ENCODE measurements at regions not wholly inside any gene's neighbourhood (a gene's known extent, or its start where the extent isn't known, plus 50 kb on each side); places are given as distances from the start of the nearest gene placed in this dataset.
A peak's percentile ranks its signal among the peaks of the same experiment; 100 is the strongest.

GRCh38 chr16:5582529-5582928 is 484.9 kb upstream of the EEF2KMT start (continued):
- no peak for TF ChIP-seq ZNF462 (CRISPR knock-in tag; IDR thresholded peaks at IDR 0.05)
- TF ChIP-seq ZNF114 (CRISPR knock-in tag; IDR thresholded peaks at IDR 0.05): no peak
- TF ChIP-seq EZH2phosphoT487 (IDR thresholded peaks at IDR 0.05; ENCODE audit: unreplicated experiment): no peak

DNA sequence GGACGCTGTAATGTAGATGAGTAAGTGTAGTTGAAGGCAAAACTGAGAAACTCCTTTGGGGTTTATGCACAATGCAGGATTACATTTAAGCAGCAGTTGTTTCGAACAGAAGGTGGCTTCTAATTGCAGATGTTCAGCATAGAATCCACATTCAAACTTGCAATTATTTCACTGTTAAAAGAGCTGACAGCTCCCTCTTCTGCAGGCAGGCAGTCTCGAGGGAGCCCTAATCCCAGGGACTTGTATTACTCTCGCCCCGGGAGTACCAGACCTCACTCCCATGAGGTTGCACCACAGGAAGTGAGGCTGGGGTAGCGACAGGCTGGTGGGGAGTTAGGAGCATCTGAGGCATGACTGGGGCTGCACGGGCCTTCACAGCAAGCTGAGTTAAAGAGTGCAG is 484.3 kb upstream of the EEF2KMT start:
- H3K36me3 ChIP-seq (ENCODE audit: insufficient read depth): no peaks in the 10 kb centered on the region
- no peaks in the 10 kb centered on the region for H3K79me2 ChIP-seq (replicated peaks; ENCODE audit: insufficient read depth)
- Mint-ChIP-seq H3K27me3 (ENCODE audit: insufficient read depth, low read depth, poor library complexity) (peaks cover 6% of the 10 kb centered on the region), H3K9me3 (no peaks in the 10 kb centered on the region), H3K36me3 (ENCODE audit: low read depth) (no peaks in the 10 kb centered on the region), H3K4me3 (no peak overlapping the region), H3K4me1 (peaks cover 14% of the 10 kb centered on the region), H3K27ac (peak overlapping the region; percentile 33; the same call in 1 of the 2 replicates)
- H3K4me1 ChIP-seq (ENCODE audit: insufficient read depth): no peaks in the 10 kb centered on the region
- H3K9me2 ChIP-seq (ENCODE audit: insufficient read depth): no peaks in the 10 kb centered on the region
- no peak overlapping the region for H3K27ac ChIP-seq (ENCODE audit: low read depth)
- H3K4me2 ChIP-seq: no peak overlapping the region
- DNase-seq (ENCODE audit: low spot score): no peak
- H3F3A ChIP-seq (replicated peaks; ENCODE audit: low read depth): no peaks in the 10 kb centered on the region
- H4K20me1 ChIP-seq (replicated peaks; ENCODE audit: insufficient read depth): no peaks in the 10 kb centered on the region
- H3K27me3 ChIP-seq (ENCODE audit: insufficient read depth): no peaks in the 10 kb centered on the region
- H3K4me3 ChIP-seq: no peak overlapping the region
- ATAC-seq: peak; percentile 58
- no peak overlapping the region for H2AFZ ChIP-seq
- TF ChIP-seq JUNB (IDR thresholded peaks at IDR 0.05; ENCODE audit: unreplicated experiment) (no peak), REST (IDR thresholded peaks at IDR 0.05; ENCODE audit: unreplicated experiment) (no peak), ZNF114 (CRISPR knock-in tag; IDR thresholded peaks at IDR 0.05) (no peak), NANOG (IDR thresholded peaks at IDR 0.05; ENCODE audit: borderline replicate concordance) (no peak), EZH2 (IDR thresholded peaks at IDR 0.05; ENCODE audit: low read depth, unreplicated experiment) (no peak), EZH2phosphoT487 (IDR thresholded peaks at IDR 0.05; ENCODE audit: unreplicated experiment) (no peak), CREB1 (CRISPR knock-in tag; IDR thresholded peaks at IDR 0.05; ENCODE audit: low read depth) (no peak)
- TF ChIP-seq, protein P1, sequence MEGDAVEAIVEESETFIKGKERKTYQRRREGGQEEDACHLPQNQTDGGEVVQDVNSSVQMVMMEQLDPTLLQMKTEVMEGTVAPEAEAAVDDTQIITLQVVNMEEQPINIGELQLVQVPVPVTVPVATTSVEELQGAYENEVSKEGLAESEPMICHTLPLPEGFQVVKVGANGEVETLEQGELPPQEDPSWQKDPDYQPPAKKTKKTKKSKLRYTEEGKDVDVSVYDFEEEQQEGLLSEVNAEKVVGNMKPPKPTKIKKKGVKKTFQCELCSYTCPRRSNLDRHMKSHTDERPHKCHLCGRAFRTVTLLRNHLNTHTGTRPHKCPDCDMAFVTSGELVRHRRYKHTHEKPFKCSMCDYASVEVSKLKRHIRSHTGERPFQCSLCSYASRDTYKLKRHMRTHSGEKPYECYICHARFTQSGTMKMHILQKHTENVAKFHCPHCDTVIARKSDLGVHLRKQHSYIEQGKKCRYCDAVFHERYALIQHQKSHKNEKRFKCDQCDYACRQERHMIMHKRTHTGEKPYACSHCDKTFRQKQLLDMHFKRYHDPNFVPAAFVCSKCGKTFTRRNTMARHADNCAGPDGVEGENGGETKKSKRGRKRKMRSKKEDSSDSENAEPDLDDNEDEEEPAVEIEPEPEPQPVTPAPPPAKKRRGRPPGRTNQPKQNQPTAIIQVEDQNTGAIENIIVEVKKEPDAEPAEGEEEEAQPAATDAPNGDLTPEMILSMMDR (conservative IDR thresholded peaks at IDR 0.05; ENCODE audit: low read depth in 2 of 2): no peak
- TF ChIP-seq, protein P2, sequence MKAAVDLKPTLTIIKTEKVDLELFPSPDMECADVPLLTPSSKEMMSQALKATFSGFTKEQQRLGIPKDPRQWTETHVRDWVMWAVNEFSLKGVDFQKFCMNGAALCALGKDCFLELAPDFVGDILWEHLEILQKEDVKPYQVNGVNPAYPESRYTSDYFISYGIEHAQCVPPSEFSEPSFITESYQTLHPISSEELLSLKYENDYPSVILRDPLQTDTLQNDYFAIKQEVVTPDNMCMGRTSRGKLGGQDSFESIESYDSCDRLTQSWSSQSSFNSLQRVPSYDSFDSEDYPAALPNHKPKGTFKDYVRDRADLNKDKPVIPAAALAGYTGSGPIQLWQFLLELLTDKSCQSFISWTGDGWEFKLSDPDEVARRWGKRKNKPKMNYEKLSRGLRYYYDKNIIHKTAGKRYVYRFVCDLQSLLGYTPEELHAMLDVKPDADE (IDR thresholded peaks at IDR 0.05): no peak
